ENCODE measurements at regions not wholly inside any gene's neighbourhood (a gene's known extent, or its start where the extent isn't known, plus 50 kb on each side); places are given as distances from the start of the nearest gene placed in this dataset.

DNA sequence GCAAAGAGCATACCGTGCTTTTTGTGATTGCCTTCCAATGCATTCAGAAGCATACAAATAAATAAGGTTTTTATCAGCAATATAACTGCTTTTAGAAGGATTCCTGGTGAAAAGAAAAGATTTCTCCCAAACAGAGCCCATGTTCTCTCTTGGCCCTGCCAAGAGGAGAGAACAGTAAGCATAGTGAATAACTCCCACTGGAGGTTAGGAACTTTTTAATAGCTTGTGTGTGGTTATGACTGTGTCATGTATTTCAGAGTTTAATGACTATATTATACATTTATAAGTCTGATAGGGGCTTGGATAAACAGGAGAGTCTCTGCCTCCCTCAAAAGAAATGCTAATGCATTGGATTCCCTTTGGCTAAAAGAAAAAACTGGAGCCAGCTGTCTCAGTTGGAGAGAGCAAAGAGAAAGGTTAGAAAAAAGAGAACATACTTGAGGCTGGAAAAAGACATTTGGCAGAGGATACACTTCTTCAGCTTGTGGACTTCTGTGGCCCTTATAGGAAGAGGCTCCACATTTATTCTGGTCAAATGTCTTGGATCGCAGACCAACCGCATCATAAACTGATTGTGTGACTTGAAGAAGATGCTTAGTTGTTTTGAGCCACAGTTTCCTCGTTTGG, 63.0 kb upstream of the SPRED2 start:
- TF ChIP-seq, protein P1, sequence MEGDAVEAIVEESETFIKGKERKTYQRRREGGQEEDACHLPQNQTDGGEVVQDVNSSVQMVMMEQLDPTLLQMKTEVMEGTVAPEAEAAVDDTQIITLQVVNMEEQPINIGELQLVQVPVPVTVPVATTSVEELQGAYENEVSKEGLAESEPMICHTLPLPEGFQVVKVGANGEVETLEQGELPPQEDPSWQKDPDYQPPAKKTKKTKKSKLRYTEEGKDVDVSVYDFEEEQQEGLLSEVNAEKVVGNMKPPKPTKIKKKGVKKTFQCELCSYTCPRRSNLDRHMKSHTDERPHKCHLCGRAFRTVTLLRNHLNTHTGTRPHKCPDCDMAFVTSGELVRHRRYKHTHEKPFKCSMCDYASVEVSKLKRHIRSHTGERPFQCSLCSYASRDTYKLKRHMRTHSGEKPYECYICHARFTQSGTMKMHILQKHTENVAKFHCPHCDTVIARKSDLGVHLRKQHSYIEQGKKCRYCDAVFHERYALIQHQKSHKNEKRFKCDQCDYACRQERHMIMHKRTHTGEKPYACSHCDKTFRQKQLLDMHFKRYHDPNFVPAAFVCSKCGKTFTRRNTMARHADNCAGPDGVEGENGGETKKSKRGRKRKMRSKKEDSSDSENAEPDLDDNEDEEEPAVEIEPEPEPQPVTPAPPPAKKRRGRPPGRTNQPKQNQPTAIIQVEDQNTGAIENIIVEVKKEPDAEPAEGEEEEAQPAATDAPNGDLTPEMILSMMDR (IDR thresholded peaks at IDR 0.05; ENCODE audit: insufficient read depth, low read length, poor library complexity, severe bottlenecking), result no peak
- TF ChIP-seq EZH2phosphoT487 (conservative IDR thresholded peaks at IDR 0.05; ENCODE audit: low read length), result no peak
